ENCODE measurements at regions not wholly inside any gene's neighbourhood (a gene's known extent, or its start where the extent isn't known, plus 50 kb on each side); places are given as distances from the start of the nearest gene placed in this dataset.

DNA sequence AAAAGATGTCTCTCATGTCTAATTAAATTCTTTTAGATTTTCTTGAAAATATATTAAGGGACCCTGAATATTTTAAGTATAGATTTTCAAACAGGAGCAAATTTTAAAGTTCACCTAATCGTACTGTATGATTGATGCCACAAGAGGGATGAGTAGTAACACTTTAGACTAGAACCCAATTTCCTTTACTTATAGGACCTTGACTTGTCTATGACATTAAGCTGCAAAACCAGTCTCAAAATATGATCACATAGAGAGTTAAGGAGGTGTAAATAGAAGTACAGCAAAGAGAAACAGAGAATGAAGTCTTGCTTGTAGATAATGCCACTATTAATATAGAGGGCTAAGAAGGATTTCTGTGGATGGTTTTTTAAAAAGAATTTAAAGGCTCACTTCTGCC is 312.9 kb upstream of the PRR16 start:
- Histone ChIP-seq H3K27ac (ENCODE audit: low read depth, low read length) (no peak overlapping the region), H3K27me3 (ENCODE audit: control insufficient read depth, insufficient read depth, low read length) (no peaks in the 10 kb centered on the region), H3K9ac (ENCODE audit: low read depth, low read length) (no peak overlapping the region), H3K4me3 (ENCODE audit: low read depth, low read length) (no peak overlapping the region), H3K36me3 (ENCODE audit: control insufficient read depth, insufficient read depth, low read length) (no peaks in the 10 kb centered on the region), H3K9me3 (ENCODE audit: control insufficient read depth, insufficient read depth, low read length) (peaks cover 2% of the 10 kb centered on the region; the same call in 1 of the 2 replicates), H3K4me1 (ENCODE audit: control insufficient read depth, insufficient read depth, low read length) (no peaks in the 10 kb centered on the region)

DNA sequence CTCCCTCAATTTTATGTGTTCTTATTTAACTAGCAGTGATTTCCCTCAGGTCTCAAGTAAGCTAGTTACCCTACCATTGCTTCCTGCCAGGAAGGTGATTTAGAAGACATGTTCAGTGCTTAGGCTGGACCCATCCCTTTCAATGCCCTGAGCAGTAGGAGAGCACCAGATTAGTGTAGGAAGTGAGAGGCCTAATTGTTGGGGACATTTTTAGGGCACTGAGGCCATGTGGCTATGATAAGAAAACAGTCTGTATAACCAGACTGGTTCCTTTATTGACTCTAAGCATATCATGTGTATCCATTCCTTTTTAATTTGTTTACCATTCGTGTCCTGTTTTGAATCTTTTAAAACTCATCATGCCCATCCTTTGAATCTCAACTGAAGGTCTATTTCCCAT is 312.3 kb upstream of the PRR16 start:
- Histone ChIP-seq H3K27me3 (ENCODE audit: control insufficient read depth, insufficient read depth, low read length) (no peaks in the 10 kb centered on the region), H3K4me1 (ENCODE audit: control insufficient read depth, insufficient read depth, low read length) (no peaks in the 10 kb centered on the region), H3K36me3 (ENCODE audit: control insufficient read depth, insufficient read depth, low read length) (no peaks in the 10 kb centered on the region), H3K9ac (ENCODE audit: low read depth, low read length) (no peak overlapping the region), H3K9me3 (ENCODE audit: control insufficient read depth, insufficient read depth, low read length) (no peaks in the 10 kb centered on the region; the same call in 1 of the 2 replicates), H3K27ac (ENCODE audit: low read depth, low read length) (no peak overlapping the region), H3K4me3 (ENCODE audit: low read depth, low read length) (no peak overlapping the region)

DNA sequence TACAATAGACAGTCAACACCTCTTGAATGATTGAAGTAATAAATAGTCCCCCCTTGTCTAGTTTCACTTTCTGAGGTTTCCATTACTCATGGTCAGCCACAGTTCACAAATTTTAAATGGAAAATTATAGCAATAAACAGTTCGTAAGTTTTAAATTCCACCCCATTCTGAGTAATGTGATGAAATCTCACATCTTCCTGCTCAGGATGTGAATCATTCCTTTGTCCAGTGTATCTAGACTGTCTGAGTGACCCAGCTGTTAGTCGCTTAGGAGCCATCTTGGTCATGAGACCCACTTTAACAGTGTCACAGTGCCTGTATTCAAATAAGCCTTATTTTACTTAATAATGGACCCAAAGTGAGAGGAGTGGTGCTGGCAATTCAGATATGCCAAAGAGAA is 311.6 kb upstream of the PRR16 start:
- Histone ChIP-seq H3K27ac (ENCODE audit: low read depth, low read length) (no peak overlapping the region), H3K27me3 (ENCODE audit: control insufficient read depth, insufficient read depth, low read length) (no peaks in the 10 kb centered on the region), H3K9ac (ENCODE audit: low read depth, low read length) (no peak overlapping the region), H3K36me3 (ENCODE audit: control insufficient read depth, insufficient read depth, low read length) (no peaks in the 10 kb centered on the region), H3K4me1 (ENCODE audit: control insufficient read depth, insufficient read depth, low read length) (no peaks in the 10 kb centered on the region), H3K4me3 (ENCODE audit: low read depth, low read length) (no peak overlapping the region), H3K9me3 (ENCODE audit: control insufficient read depth, insufficient read depth, low read length) (no peaks in the 10 kb centered on the region)

DNA sequence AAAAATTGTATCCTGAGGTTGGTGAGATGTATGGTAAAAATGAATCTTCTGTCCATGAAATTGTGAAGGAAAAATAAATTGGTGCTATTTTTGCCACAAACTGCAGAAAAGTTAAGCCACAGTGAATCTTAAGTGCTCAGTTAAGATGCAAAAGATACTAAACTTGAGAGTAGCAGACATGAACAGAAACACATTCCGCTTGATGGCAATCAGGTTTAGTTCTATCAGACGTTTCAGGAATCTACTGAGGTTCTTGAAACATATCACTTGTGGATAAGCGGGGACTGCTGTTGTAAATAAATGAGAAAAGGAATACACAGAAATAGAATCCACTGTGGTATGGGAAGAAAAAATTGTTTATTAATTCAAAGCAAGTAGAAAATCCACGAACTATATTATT is 311.2 kb upstream of the PRR16 start:
- Histone ChIP-seq H3K27me3 (ENCODE audit: control insufficient read depth, insufficient read depth, low read length) (no peaks in the 10 kb centered on the region), H3K27ac (ENCODE audit: low read depth, low read length) (no peak overlapping the region), H3K9me3 (ENCODE audit: control insufficient read depth, insufficient read depth, low read length) (no peaks in the 10 kb centered on the region), H3K4me3 (ENCODE audit: low read depth, low read length) (no peak overlapping the region), H3K4me1 (ENCODE audit: control insufficient read depth, insufficient read depth, low read length) (no peaks in the 10 kb centered on the region), H3K36me3 (ENCODE audit: control insufficient read depth, insufficient read depth, low read length) (no peaks in the 10 kb centered on the region), H3K9ac (ENCODE audit: low read depth, low read length) (no peak overlapping the region)

DNA sequence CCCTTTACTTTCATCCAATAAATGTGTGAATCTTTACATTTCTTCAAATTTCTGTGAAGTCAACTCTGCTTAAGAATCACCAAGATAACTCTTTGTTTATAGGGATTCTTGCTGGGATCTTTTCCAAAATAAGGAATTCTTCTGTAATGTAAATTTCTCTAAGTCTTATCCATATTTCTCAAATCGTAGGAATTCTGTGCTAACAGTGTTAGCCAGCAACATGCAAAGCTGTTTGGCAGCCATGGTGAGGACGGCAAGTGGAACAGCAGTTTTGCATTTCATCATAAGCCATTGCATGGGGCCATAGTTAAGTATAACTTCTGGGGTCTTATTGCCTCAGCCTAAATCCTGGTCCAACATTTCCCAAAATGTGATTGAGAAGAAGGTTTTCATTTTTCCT is 310.5 kb upstream of the PRR16 start:
- no peaks in the 10 kb centered on the region for H3K4me1 ChIP-seq (ENCODE audit: control insufficient read depth, insufficient read depth, low read length)
- no peaks in the 10 kb centered on the region for H3K27me3 ChIP-seq (ENCODE audit: control insufficient read depth, insufficient read depth, low read length)
- no peak overlapping the region for H3K9ac ChIP-seq (ENCODE audit: low read depth, low read length)
- H3K27ac ChIP-seq (ENCODE audit: low read depth, low read length) = no peak overlapping the region
- H3K36me3 ChIP-seq (ENCODE audit: control insufficient read depth, insufficient read depth, low read length) = no peaks in the 10 kb centered on the region
- no peaks in the 10 kb centered on the region for H3K9me3 ChIP-seq (ENCODE audit: control insufficient read depth, insufficient read depth, low read length)
- no peak overlapping the region for H3K4me3 ChIP-seq (ENCODE audit: low read depth, low read length)

DNA sequence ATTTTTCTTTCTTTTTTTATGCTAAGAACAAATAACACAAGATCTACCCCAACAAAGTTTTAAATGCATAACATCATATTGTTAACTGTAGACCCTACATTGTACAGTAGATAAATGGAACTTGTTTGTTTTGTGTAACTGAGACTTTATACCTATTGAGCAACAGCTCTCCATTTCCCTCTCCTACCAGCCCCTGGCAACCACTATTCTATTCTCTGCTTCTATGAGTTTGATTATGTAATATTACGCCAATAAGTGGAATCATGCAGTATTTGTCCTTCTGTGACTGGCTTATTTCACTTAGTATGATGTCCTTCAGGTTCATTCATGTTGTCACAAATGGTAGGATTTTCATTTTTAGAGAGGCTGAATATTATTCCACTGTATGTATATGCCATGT is 308.2 kb upstream of the PRR16 start:
- Histone ChIP-seq H3K4me3 (ENCODE audit: low read depth, low read length) (no peak overlapping the region), H3K4me1 (ENCODE audit: control insufficient read depth, insufficient read depth, low read length) (no peaks in the 10 kb centered on the region), H3K27me3 (ENCODE audit: control insufficient read depth, insufficient read depth, low read length) (no peaks in the 10 kb centered on the region), H3K9me3 (ENCODE audit: control insufficient read depth, insufficient read depth, low read length) (no peaks in the 10 kb centered on the region), H3K27ac (ENCODE audit: low read depth, low read length) (no peak overlapping the region), H3K9ac (ENCODE audit: low read depth, low read length) (no peak overlapping the region), H3K36me3 (ENCODE audit: control insufficient read depth, insufficient read depth, low read length) (no peaks in the 10 kb centered on the region)

DNA sequence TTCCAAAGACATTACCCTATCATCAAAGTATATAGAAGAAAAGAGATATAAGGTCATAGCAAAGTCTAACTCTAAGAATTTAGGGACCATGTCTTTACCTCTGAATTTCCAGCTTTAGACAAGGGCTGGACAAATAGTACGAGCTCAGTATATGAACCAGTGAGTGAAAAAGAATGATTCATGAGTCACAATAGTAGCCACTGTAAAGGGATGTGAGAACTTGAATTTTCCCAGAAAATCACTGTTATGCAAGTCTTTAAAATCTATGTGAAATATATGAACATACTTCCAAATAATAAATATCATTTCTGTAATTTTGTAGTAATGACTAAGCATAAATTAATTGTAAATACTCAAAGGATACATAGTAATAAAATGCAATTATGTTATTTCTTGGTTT is 305.9 kb upstream of the PRR16 start:
- Histone ChIP-seq H3K36me3 (ENCODE audit: control insufficient read depth, insufficient read depth, low read length) (no peaks in the 10 kb centered on the region), H3K4me1 (ENCODE audit: control insufficient read depth, insufficient read depth, low read length) (no peaks in the 10 kb centered on the region), H3K9me3 (ENCODE audit: control insufficient read depth, insufficient read depth, low read length) (no peaks in the 10 kb centered on the region), H3K9ac (ENCODE audit: low read depth, low read length) (no peak overlapping the region), H3K27ac (ENCODE audit: low read depth, low read length) (no peak overlapping the region), H3K27me3 (ENCODE audit: control insufficient read depth, insufficient read depth, low read length) (no peaks in the 10 kb centered on the region), H3K4me3 (ENCODE audit: low read depth, low read length) (no peak overlapping the region)

DNA sequence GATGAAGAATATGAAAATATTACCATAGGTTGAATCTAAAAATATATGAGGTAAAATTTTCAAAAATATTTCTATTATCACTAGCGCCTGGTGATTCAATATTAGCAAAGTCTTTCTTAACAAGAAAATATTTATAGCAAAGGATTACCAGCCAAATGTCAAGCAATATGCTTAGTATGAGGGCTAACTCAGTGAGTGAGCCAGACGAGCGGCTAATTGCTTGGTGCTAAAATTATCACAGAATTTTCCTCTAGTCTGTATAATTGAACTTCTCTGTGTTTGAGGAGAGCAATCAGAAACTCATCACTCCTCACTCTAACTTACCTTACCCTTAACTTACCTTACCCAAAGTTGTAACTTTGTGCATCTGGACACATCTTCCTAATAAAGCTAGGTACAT is 304.9 kb upstream of the PRR16 start:
- Histone ChIP-seq H3K9me3 (ENCODE audit: control insufficient read depth, insufficient read depth, low read length) (no peaks in the 10 kb centered on the region), H3K4me3 (ENCODE audit: low read depth, low read length) (no peak overlapping the region), H3K27ac (ENCODE audit: low read depth, low read length) (no peak overlapping the region), H3K27me3 (ENCODE audit: control insufficient read depth, insufficient read depth, low read length) (no peaks in the 10 kb centered on the region), H3K36me3 (ENCODE audit: control insufficient read depth, insufficient read depth, low read length) (no peaks in the 10 kb centered on the region), H3K4me1 (ENCODE audit: control insufficient read depth, insufficient read depth, low read length) (no peaks in the 10 kb centered on the region), H3K9ac (ENCODE audit: low read depth, low read length) (no peak overlapping the region)

DNA sequence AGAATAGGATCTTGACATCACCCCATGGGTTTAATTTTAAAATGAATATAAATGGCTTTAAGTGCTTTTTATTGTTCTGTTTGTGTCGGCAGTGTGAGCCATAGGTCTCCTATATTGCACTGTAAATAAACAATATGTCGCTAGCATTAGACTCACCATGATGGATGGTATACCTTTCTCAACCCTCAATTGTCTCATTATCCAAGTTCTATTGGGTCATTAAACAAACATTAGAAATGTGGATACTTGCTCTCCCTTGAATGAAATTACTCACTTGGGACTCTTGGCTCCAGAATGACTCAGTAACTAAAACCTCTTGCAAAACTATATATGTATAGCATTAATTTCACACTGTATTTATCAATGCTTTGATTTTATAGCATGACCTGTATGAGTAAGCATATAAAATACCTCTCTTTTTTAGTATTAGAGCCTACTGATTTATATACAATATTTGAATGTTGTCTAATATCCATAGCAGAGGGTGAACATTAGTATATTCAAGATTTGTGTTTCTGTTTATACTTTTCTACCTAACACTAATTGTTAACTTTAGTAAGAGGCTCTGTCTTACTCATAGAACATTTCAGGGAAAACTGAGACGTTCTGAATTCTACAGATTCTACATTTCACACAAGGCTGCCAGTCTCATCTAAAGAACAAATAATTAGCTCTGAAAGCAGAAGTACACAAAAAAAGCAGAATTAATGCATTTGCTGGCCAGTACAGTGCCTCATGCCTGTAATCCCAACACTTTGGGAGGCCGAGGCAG is 303.8 kb upstream of the PRR16 start:
- Histone ChIP-seq H3K27me3 (ENCODE audit: control insufficient read depth, insufficient read depth, low read length) (no peaks in the 10 kb centered on the region), H3K4me3 (ENCODE audit: low read depth, low read length) (no peak overlapping the region), H3K9me3 (ENCODE audit: control insufficient read depth, insufficient read depth, low read length) (no peaks in the 10 kb centered on the region), H3K9ac (ENCODE audit: low read depth, low read length) (no peak overlapping the region), H3K36me3 (ENCODE audit: control insufficient read depth, insufficient read depth, low read length) (no peaks in the 10 kb centered on the region), H3K27ac (ENCODE audit: low read depth, low read length) (no peak overlapping the region), H3K4me1 (ENCODE audit: control insufficient read depth, insufficient read depth, low read length) (no peaks in the 10 kb centered on the region)

DNA sequence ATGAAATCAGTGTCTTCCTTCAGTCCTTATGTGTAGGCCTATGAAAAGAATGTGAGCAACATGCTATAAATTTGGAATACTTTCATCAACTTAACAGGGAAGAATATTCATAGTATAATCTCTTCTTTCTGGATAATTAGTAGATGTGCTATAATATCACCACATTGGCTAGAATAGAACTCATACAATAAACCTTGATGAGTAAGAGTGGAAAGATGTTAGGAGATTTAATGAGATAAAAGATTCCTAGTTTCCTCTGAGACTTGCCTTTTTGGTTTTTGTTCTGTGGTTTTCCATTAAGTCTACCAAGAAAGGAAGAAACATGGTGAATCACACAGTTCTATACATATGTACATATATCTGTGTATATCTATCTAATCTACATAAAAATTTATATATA is 301.8 kb upstream of the PRR16 start:
- Histone ChIP-seq H3K27me3 (ENCODE audit: control insufficient read depth, insufficient read depth, low read length) (no peaks in the 10 kb centered on the region), H3K9ac (ENCODE audit: low read depth, low read length) (no peak overlapping the region), H3K27ac (ENCODE audit: low read depth, low read length) (no peak overlapping the region), H3K9me3 (ENCODE audit: control insufficient read depth, insufficient read depth, low read length) (no peaks in the 10 kb centered on the region), H3K4me1 (ENCODE audit: control insufficient read depth, insufficient read depth, low read length) (no peaks in the 10 kb centered on the region), H3K36me3 (ENCODE audit: control insufficient read depth, insufficient read depth, low read length) (no peaks in the 10 kb centered on the region), H3K4me3 (ENCODE audit: low read depth, low read length) (no peak overlapping the region)

DNA sequence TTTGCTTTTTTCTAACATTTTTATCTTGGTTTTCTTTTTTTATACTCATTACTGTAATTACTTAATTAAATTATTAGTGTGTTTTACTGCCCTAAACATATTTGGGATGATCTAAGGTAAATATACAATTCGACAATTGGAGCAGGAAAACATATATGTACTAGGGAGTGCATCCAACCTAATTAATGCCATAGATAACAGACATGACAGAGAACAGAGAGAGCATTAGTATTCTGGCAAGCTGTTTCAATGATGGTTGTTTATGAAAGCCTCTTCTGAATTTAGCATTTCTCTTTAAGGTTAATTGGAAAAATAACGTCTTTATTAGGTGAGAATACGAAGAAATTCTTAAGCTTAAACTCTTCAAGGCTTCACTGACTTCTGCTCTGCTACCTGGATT is 300.1 kb upstream of the PRR16 start:
- Histone ChIP-seq H3K27ac (ENCODE audit: low read depth, low read length) (no peak overlapping the region), H3K36me3 (ENCODE audit: control insufficient read depth, insufficient read depth, low read length) (no peaks in the 10 kb centered on the region), H3K27me3 (ENCODE audit: control insufficient read depth, insufficient read depth, low read length) (no peaks in the 10 kb centered on the region), H3K4me1 (ENCODE audit: control insufficient read depth, insufficient read depth, low read length) (no peaks in the 10 kb centered on the region), H3K9me3 (ENCODE audit: control insufficient read depth, insufficient read depth, low read length) (no peaks in the 10 kb centered on the region), H3K9ac (ENCODE audit: low read depth, low read length) (no peak overlapping the region), H3K4me3 (ENCODE audit: low read depth, low read length) (no peak overlapping the region)

Data from HUES48 (cell line).